Heart left ventricle (tissue), 16 donors: ENCODE measurements at regions not wholly inside any gene's neighbourhood (a gene's known extent, or its start where the extent isn't known, plus 50 kb on each side); places are given as distances from the start of the nearest gene placed in this dataset.
A peak's percentile ranks its signal among the peaks of the same experiment; 100 is the strongest.

ENCODE experiments used
- ATAC-seq, 4 donors: fragments of 200-7000 bp; cut with Tn5 transposase; one replicate each; pipeline ENCODE4 v1.9.1; 2020 to 2022; ENCODE audit warnings: moderate library complexity in 4 of 4, mild to moderate bottlenecking in 3 of 4, moderate number of reproducible peaks in 1 of 4
- DNase-seq, 5 donors: peaks; one replicate each; pipeline ENCODE4 v3.0.0-alpha.2; 2020
- H3K27ac ChIP-seq, 12 donors: fragments of 200-600 bp; sonication (generic) in 4 of 12; one replicate each; pipeline versions ENCODE4 v1.5.0 to v1.8.0; 2016 to 2022; ENCODE audit warnings: mild to moderate bottlenecking in 2 of 12
- H3K27me3 ChIP-seq, 9 donors: fragments of 200-600 bp; sonication (generic) in 2 of 9; one replicate each; pipeline versions ENCODE4 v1.5.1 to v1.8.0; 2016 to 2022; ENCODE audit warnings: mild to moderate bottlenecking in 3 of 9
- H3K36me3 ChIP-seq, 9 donors: fragments of 200-600 bp; sonication (generic) in 2 of 9; one replicate each; pipeline versions ENCODE4 v1.5.0 to v1.8.0; 2018 to 2022; ENCODE audit warnings: mild to moderate bottlenecking in 2 of 9
- H3K4me1 ChIP-seq, 12 donors: fragments of 200-600 bp; sonication (generic) in 4 of 12; one replicate each; pipeline versions ENCODE4 v1.5.0 to v1.8.0; 2016 to 2022; ENCODE audit warnings: mild to moderate bottlenecking in 3 of 12
- H3K4me3 ChIP-seq, 12 donors: fragments of 200-600 bp; sonication (generic) in 4 of 12; one replicate each; pipeline versions ENCODE4 v1.5.0 to v1.8.0; 2017 to 2022; ENCODE audit warnings: mild to moderate bottlenecking in 9 of 12, moderate library complexity in 4 of 12
- H3K9me3 ChIP-seq, 12 donors: fragments of 200-600 bp; sonication (generic) in 4 of 12; one replicate each; pipeline versions ENCODE4 v1.5.0 to v1.8.0; 2016 to 2022; ENCODE audit warnings: mild to moderate bottlenecking in 1 of 12
- POLR2A ChIP-seq, 2 donors: fragments of 450-650 bp; IDR thresholded peaks; one replicate each; pipeline ENCODE4 v1.6.1; 2017; ENCODE audit warnings: antibody characterized with exemption in 2 of 2, mild to moderate bottlenecking in 2 of 2, moderate library complexity in 2 of 2
- WGBS, 4 donors: extraction: QIAGEN DNeasy Blood & Tissue Kit in 2 of 4; methylation state at CpG; one replicate each; pipeline versions ENCODE4 v1.1.5 to v1.1.7; 2013 to 2018; 5-methylcytosine and 5-hydroxymethylcytosine counted together
- intact Hi-C, 10 donors: fragments of 100-400 bp; cut with DNase I; formaldehyde crosslinking; loops; one replicate each; pipeline versions ENCODE4 v1.11.1 to v1.14.2; 2022
- TF ChIP-seq, protein P1 (sequence below), 12 donors: fragments of 200-600 bp; sonication (generic) in 4 of 12; IDR thresholded peaks; one replicate each; pipeline versions ENCODE4 v1.5.0 to v1.8.0; 2018 to 2022; ENCODE audit warnings: antibody characterized with exemption in 12 of 12, mild to moderate bottlenecking in 5 of 12
- donor health status: ischemic (EF 13 %, LVEDD 7.1; RV severe dilation, severe dysfunction).
- donor health status: healthy with polysubstance abuse.
- donor health status: DM: no; HTN: yes; CAD: no.
- donor health status: DM: no; HTN: no; CAD: no.
- donor health status: ischemic (EF 25% LVEDD 6.9; RV normal size, moderate dysfunction).
- donor health status: ischemic (EF 25% LVEDD 5.7; RV mildly dilated, moderate dysfunction).
- donor health status: healthy.
- donor health status: DM: yes; HTN: yes; CAD: no.
- donor health status: ischemic (EF 35%, LVEDD 5.7; RV mildly dilated, moderate dysfunction).
- donor health status: nonischemic (EF 11% LVEDD 7.7; RV severe dilation, severe dysfunction).
- donor health status: DM: yes; HTN: yes; CAD: no.
- donor health status: PGD.
- donor health status: ischemic (EF 29% LVEDD 5.4; RV normal size, mild dysfunction).
- donor health status: nonischemic (EF 23%, LVEDD 6.1; RV moderate dilation, normal function).

- Histone ChIP-seq H3K27me3 (no peaks in the 10 kb centered on the region), H3K4me1 (no peaks in the 10 kb centered on the region), H3K9me3 (no peaks in the 10 kb centered on the region), H3K36me3 (no peaks in the 10 kb centered on the region), H3K4me3 (no peak overlapping the region), H3K27ac (peak overlapping the region in 2 of 12 donors; percentile 16 to 44)
- WGBS, 4 donors = 29 to 39% (median 31%) methylated on average over 2 of the region's 2 CpGs
- ATAC-seq (peak; percentile 67 to 85 (median 81)), DNase-seq (no peak)
- TF ChIP-seq POLR2A (IDR thresholded peaks at IDR 0.05) = no peak
- TF ChIP-seq, protein P1, sequence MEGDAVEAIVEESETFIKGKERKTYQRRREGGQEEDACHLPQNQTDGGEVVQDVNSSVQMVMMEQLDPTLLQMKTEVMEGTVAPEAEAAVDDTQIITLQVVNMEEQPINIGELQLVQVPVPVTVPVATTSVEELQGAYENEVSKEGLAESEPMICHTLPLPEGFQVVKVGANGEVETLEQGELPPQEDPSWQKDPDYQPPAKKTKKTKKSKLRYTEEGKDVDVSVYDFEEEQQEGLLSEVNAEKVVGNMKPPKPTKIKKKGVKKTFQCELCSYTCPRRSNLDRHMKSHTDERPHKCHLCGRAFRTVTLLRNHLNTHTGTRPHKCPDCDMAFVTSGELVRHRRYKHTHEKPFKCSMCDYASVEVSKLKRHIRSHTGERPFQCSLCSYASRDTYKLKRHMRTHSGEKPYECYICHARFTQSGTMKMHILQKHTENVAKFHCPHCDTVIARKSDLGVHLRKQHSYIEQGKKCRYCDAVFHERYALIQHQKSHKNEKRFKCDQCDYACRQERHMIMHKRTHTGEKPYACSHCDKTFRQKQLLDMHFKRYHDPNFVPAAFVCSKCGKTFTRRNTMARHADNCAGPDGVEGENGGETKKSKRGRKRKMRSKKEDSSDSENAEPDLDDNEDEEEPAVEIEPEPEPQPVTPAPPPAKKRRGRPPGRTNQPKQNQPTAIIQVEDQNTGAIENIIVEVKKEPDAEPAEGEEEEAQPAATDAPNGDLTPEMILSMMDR (IDR thresholded peaks at IDR 0.05) = no peak
- intact Hi-C loops = no loop called here
These were observed 519.1 kb upstream of the EYS start for GRCh38 chr6:66226109-66226508.

GRCh38 chr6:66210964-66211363 lies 503.9 kb upstream of the EYS start:
- H3K27me3 ChIP-seq = no peaks in the 10 kb centered on the region
- H3K27ac ChIP-seq = no peak overlapping the region
- WGBS, 4 donors = 42 to 67% (median 53%) methylated on average over 3 of the region's 3 CpGs
- DNase-seq (no peak), ATAC-seq (no peak)
- TF ChIP-seq POLR2A (IDR thresholded peaks at IDR 0.05) = no peak
- TF ChIP-seq, protein P1 (IDR thresholded peaks at IDR 0.05) = no peak
- intact Hi-C loops = no loop called here
- no peaks in the 10 kb centered on the region for H3K4me1 ChIP-seq
- H3K9me3 ChIP-seq = peaks cover 0 to 36% (median 2%) of the 10 kb centered on the region in 12 donors
- no peaks in the 10 kb centered on the region for H3K36me3 ChIP-seq
- no peak overlapping the region for H3K4me3 ChIP-seq

- H3K36me3 ChIP-seq = no peaks in the 10 kb centered on the region
- ATAC-seq (no peak), DNase-seq (no peak)
- WGBS, 4 donors = 80 to 86% (median 83%) methylated on average over 2 of the region's 2 CpGs
- intact Hi-C loops = no loop called here
- H3K27me3 ChIP-seq = no peaks in the 10 kb centered on the region
- peaks cover 0 to 7% (median 0%) of the 10 kb centered on the region in 12 donors for H3K9me3 ChIP-seq
- H3K4me1 ChIP-seq = no peaks in the 10 kb centered on the region
- H3K27ac ChIP-seq = no peak overlapping the region
- TF ChIP-seq, protein P1 (IDR thresholded peaks at IDR 0.05) = no peak
- no peak for TF ChIP-seq POLR2A (IDR thresholded peaks at IDR 0.05)
- no peak overlapping the region for H3K4me3 ChIP-seq
These were observed 493.4 kb upstream of the EYS start for GRCh38 chr6:66200390-66200789.

GRCh38 chr6:66199171-66199570 lies 492.1 kb upstream of the EYS start:
- DNase-seq = no peak
- H3K27me3 ChIP-seq = no peaks in the 10 kb centered on the region
- peaks cover 0 to 7% (median 0%) of the 10 kb centered on the region in 12 donors for H3K9me3 ChIP-seq
- H3K4me3 ChIP-seq = no peak overlapping the region
- no peaks in the 10 kb centered on the region for H3K36me3 ChIP-seq
- no peaks in the 10 kb centered on the region for H3K4me1 ChIP-seq
- ATAC-seq = no peak
- 91 to 95% (median 93%) methylated on average over 2 of the region's 2 CpGs for WGBS, 4 donors
- no peak overlapping the region for H3K27ac ChIP-seq
- no peak for TF ChIP-seq POLR2A (IDR thresholded peaks at IDR 0.05)
- TF ChIP-seq, protein P1 (IDR thresholded peaks at IDR 0.05) = no peak
- intact Hi-C loops = no loop called here
